Endothelial cell of umbilical vein (primary cell): ENCODE measurements at regions not wholly inside any gene's neighbourhood (a gene's known extent, or its start where the extent isn't known, plus 50 kb on each side); places are given as distances from the start of the nearest gene placed in this dataset.

Experiments
- BruUV-seq: library from RNA; stranded (reverse); fragments of 400-500 nt; replicated peaks from 2 replicates; lab custom pipeline; 2021; lab: Mats Ljungman, UMichigan
- CTCF ChIA-PET: fragments of 300-600, 350-600 bp; sonication (Branson Sonifier 250); formaldehyde crosslinking; loops from one replicate; lab custom pipeline; 2021; ENCODE audit warnings: antibody characterized with exemption, inconsistent platforms; lab: Charles Lee
- POLR2A ChIA-PET: fragments of 300-600, 350-600 bp; sonication (Branson Sonifier 250); formaldehyde crosslinking; loops from one replicate; lab custom pipeline; 2021; ENCODE audit warnings: antibody characterized with exemption, inconsistent platforms; lab: Charles Lee
- DNase-seq: peaks from one replicate; pipeline ENCODE4 v3.0.0-alpha.2; 2011; ENCODE audit warnings: low read depth, low spot score
- FAIRE-seq: peaks from 2 replicates; lab custom pipeline; 2011; peaks lifted over from hg19 to GRCh38; lab: Jason Lieb, UNC
- H2AFZ ChIP-seq: 2 replicates; pipeline ENCODE4 v1.6.0; 2012; ENCODE audit warnings: low read depth, low read length, control low read depth, inconsistent platforms
- H3K27ac ChIP-seq: 2 replicates; pipeline ENCODE4 v1.5.1; 2011; ENCODE audit warnings: low read depth, mild to moderate bottlenecking, control low read depth, low read length, moderate library complexity; ENCODE audit not compliant: insufficient read depth
- H3K27me3 ChIP-seq, 2 experiments: 2 replicates each; pipeline versions ENCODE4 v1.6.0 to v1.6.1; 2011; ENCODE audit warnings: low read length in 2 of 2, mixed read lengths in 1 of 2; ENCODE audit not compliant: control insufficient read depth in 2 of 2, insufficient read depth in 2 of 2
- H3K36me3 ChIP-seq, 2 experiments: 2 replicates in 1 of 2; 3 replicates in 1 of 2; pipeline ENCODE4 v1.5.1; 2011; ENCODE audit warnings: low read length in 2 of 2, mild to moderate bottlenecking in 1 of 2, moderate library complexity in 1 of 2; ENCODE audit not compliant: control insufficient read depth in 2 of 2, insufficient read depth in 2 of 2; ENCODE audit errors: extremely low read depth in 1 of 2
- H3K4me1 ChIP-seq: 3 replicates; pipeline ENCODE4 v1.5.1; 2011; ENCODE audit warnings: mild to moderate bottlenecking, low read length; ENCODE audit not compliant: control insufficient read depth, insufficient read depth; ENCODE audit errors: extremely low read depth
- H3K4me2 ChIP-seq: 2 replicates; pipeline ENCODE4 v1.6.1; 2011; ENCODE audit warnings: low read length, control low read depth, mixed read lengths; ENCODE audit not compliant: insufficient read depth
- H3K4me3 ChIP-seq, 3 experiments: fragments of 200-600 bp in 1 of 3; sonication (generic), shearing (Covaris generic) in 1 of 3; replicated peaks in 1 of 3; 2 replicates each; pipeline ENCODE4 v1.5.1; 2011 to 2016; ENCODE audit warnings: control low read depth in 3 of 3, low read length in 3 of 3, mild to moderate bottlenecking in 2 of 3, inconsistent platforms in 1 of 3, low read depth in 1 of 3, moderate library complexity in 1 of 3; ENCODE audit not compliant: insufficient read depth in 1 of 3
- H3K79me2 ChIP-seq: 2 replicates; pipeline ENCODE4 v1.6.0; 2012; ENCODE audit warnings: low read length, inconsistent platforms; ENCODE audit not compliant: control insufficient read depth, insufficient read depth
- H3K9ac ChIP-seq: replicated peaks from 2 replicates; pipeline ENCODE3; 2011; ENCODE audit warnings: low read length, control low read depth; ENCODE audit not compliant: insufficient read depth; ENCODE audit errors: extremely low read depth
- H3K9me1 ChIP-seq: replicated peaks from 3 replicates; pipeline ENCODE4 v1.6.0; 2011; ENCODE audit warnings: mild to moderate bottlenecking, low read length; ENCODE audit not compliant: control insufficient read depth, insufficient read depth; ENCODE audit errors: extremely low read depth
- H3K9me3 ChIP-seq: replicated peaks from 2 replicates; pipeline ENCODE4 v1.5.1; 2012; ENCODE audit warnings: low read length, inconsistent platforms; ENCODE audit not compliant: control insufficient read depth, insufficient read depth
- H4K20me1 ChIP-seq: replicated peaks from 2 replicates; pipeline ENCODE3; 2011; ENCODE audit warnings: mild to moderate bottlenecking, low read length; ENCODE audit not compliant: control insufficient read depth, insufficient read depth; ENCODE audit errors: extremely low read depth
- CTCF ChIP-seq, 2 donors: IDR thresholded peaks; 1 replicate in 1 of 2; 2 replicates in 1 of 2; pipeline ENCODE4 v1.5.1; 2011; ENCODE audit warnings: low read length in 2 of 2, mild to moderate bottlenecking in 2 of 2, moderate library complexity in 2 of 2, control low read depth in 1 of 2, inconsistent platforms in 1 of 2, low read depth in 1 of 2; ENCODE audit not compliant: insufficient read depth in 1 of 2; ENCODE audit errors: extremely low read depth in 1 of 2
- GATA2 ChIP-seq: IDR thresholded peaks from 2 replicates; pipeline ENCODE4 v1.7.0; 2011; ENCODE audit warnings: low read depth, mild to moderate bottlenecking, moderate library complexity, mixed read lengths, low read length; ENCODE audit not compliant: insufficient read length, insufficient read depth
- JUN ChIP-seq: IDR thresholded peaks from 2 replicates; pipeline ENCODE4 v1.6.1; 2011; ENCODE audit warnings: borderline replicate concordance, low read depth; ENCODE audit not compliant: insufficient read length, insufficient read depth
- MAX ChIP-seq: IDR thresholded peaks from 2 replicates; pipeline ENCODE4 v1.6.1; 2011; ENCODE audit not compliant: insufficient read depth, insufficient read length
- MYC ChIP-seq: IDR thresholded peaks from one replicate; pipeline ENCODE4 v1.6.1; 2011; ENCODE audit warnings: mild to moderate bottlenecking, low read depth, low read length
- dilution Hi-C: fragments of 300-500 bp; cut with MboI; formaldehyde crosslinking; loops from one replicate; pipeline ENCODE4 v1.15.0; 2019; ENCODE audit warnings: low sequenced_read_pairs; ENCODE audit not compliant: extremely low pct_ligation_motif_present
- intact Hi-C: fragments of 100-400 bp; cut with micrococcal nuclease; formaldehyde crosslinking; loops from one replicate; pipeline ENCODE4 v1.10.0; 2022

- Histone ChIP-seq H3K9me3 (no peaks in the 10 kb centered on the region), H3K4me2 (no peak overlapping the region), H3K27ac (no peak overlapping the region), H4K20me1 (no peaks in the 10 kb centered on the region), H2AFZ (no peak overlapping the region), H3K36me3 (no peaks in the 10 kb centered on the region), H3K79me2 (no peaks in the 10 kb centered on the region), H3K9me1 (no peaks in the 10 kb centered on the region), H3K9ac (no peak overlapping the region), H3K27me3 (no peaks in the 10 kb centered on the region), H3K4me1 (no peaks in the 10 kb centered on the region), H3K4me3 (no peak overlapping the region)
- BruUV-seq, result no TSS peak
- POLR2A ChIA-PET, result no interaction called here
- intact Hi-C loops (no loop called here), dilution Hi-C loops (no loop called here)
- FAIRE-seq (no peak), DNase-seq (no peak)
- no peak for TF ChIP-seq CTCF (IDR thresholded peaks at IDR 0.05; ENCODE audit: extremely low read depth in 1 of 2, insufficient read depth in 1 of 2, low read depth in 1 of 2, low read length in 2 of 2)
- CTCF ChIA-PET, result no interaction called here
Measured at GRCh38 chr12:130224613-130225012, 62.3 kb downstream of the FZD10 start.

GRCh38 chr12:130225347-130225746 lies 63.1 kb downstream of the FZD10 start:
- TF ChIP-seq MYC (no peak), CTCF (IDR thresholded peaks at IDR 0.05; ENCODE audit: extremely low read depth in 1 of 2, insufficient read depth in 1 of 2, low read depth in 1 of 2, low read length in 2 of 2) (no peak), MAX (no peak), GATA2 (no peak), JUN (no peak)
- DNase-seq (no peak), FAIRE-seq (no peak)
- Histone ChIP-seq H3K9me1 (no peaks in the 10 kb centered on the region), H3K36me3 (no peaks in the 10 kb centered on the region), H3K27me3 (no peaks in the 10 kb centered on the region), H2AFZ (no peak overlapping the region), H3K4me3 (no peak overlapping the region), H3K9me3 (no peaks in the 10 kb centered on the region), H3K4me2 (no peak overlapping the region), H3K4me1 (no peaks in the 10 kb centered on the region), H3K9ac (no peak overlapping the region), H3K79me2 (no peaks in the 10 kb centered on the region), H3K27ac (no peak overlapping the region), H4K20me1 (no peaks in the 10 kb centered on the region)
- intact Hi-C loops, result no loop called here
- BruUV-seq, result no TSS peak
- dilution Hi-C loops, result no loop called here
- POLR2A ChIA-PET, result no interaction called here
- CTCF ChIA-PET, result no interaction called here
